Astrocyte of the cerebellum (primary cell): ENCODE measurements at regions not wholly inside any gene's neighbourhood (a gene's known extent, or its start where the extent isn't known, plus 50 kb on each side); places are given as distances from the start of the nearest gene placed in this dataset.

Source experiments
- DNase-seq: peaks from one replicate; pipeline ENCODE4 v3.0.0-alpha.2; 2011; ENCODE audit warnings: low read depth
- H3K4me3 ChIP-seq: 2 replicates; pipeline ENCODE4 v1.5.1; 2011; ENCODE audit warnings: mild to moderate bottlenecking, low read depth, low read length, moderate library complexity
- in situ Hi-C: cut with HindIII; loops from 2 replicates; pipeline ENCODE4 v1.10.0; 2017; ENCODE audit warnings: low sequenced_read_pairs
- TF ChIP-seq, protein P1 (sequence below): IDR thresholded peaks from 2 replicates; pipeline ENCODE4 v1.5.1; 2012; ENCODE audit warnings: low read length, low read depth, moderate library complexity, mild to moderate bottlenecking; ENCODE audit errors: missing control alignments

DNA sequence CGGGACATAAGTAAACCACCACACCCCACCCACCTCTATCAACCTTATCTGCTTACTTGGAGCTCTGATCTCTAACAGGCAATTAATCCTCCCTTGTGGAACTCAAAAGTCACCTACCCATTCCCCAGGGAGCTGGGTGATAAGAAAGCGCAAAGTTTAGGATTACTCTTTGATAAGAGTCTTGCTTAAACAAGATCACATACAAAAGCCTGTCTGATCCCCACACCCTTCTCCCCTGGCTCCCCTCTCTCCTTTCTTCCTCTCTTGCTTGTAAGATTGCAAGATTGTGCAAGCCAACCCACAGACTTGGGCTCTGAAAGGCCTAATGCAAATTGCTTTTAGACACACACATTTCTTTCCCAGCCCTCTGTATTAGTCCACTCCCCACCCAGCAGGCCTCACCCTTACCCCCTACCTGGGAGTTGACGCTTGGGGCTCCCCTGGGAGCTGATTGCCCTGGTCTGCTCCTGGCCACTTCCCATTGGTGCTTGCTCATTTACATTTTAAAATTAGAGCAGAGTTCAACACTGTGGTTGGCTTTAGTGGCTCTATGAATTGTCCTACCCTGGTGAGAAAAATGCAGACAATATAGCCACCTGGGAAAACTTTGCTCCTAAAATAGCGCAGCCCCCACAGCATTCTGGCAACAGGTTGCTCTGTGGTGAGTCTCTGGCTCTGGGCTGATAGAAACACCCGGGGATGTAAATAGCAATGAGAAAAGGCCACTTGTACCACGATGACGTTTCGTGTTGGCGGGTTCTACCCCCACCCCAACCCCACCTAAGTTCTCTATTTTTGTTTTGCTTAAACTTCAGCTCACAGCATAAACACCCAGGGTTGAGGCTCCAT lies 58.9 kb upstream of the EPCAM start:
- H3K4me3 ChIP-seq: no peak overlapping the region
- TF ChIP-seq, protein P1, sequence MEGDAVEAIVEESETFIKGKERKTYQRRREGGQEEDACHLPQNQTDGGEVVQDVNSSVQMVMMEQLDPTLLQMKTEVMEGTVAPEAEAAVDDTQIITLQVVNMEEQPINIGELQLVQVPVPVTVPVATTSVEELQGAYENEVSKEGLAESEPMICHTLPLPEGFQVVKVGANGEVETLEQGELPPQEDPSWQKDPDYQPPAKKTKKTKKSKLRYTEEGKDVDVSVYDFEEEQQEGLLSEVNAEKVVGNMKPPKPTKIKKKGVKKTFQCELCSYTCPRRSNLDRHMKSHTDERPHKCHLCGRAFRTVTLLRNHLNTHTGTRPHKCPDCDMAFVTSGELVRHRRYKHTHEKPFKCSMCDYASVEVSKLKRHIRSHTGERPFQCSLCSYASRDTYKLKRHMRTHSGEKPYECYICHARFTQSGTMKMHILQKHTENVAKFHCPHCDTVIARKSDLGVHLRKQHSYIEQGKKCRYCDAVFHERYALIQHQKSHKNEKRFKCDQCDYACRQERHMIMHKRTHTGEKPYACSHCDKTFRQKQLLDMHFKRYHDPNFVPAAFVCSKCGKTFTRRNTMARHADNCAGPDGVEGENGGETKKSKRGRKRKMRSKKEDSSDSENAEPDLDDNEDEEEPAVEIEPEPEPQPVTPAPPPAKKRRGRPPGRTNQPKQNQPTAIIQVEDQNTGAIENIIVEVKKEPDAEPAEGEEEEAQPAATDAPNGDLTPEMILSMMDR: no peak
- in situ Hi-C loops: no loop called here
- peak; percentile 77 for DNase-seq

DNA sequence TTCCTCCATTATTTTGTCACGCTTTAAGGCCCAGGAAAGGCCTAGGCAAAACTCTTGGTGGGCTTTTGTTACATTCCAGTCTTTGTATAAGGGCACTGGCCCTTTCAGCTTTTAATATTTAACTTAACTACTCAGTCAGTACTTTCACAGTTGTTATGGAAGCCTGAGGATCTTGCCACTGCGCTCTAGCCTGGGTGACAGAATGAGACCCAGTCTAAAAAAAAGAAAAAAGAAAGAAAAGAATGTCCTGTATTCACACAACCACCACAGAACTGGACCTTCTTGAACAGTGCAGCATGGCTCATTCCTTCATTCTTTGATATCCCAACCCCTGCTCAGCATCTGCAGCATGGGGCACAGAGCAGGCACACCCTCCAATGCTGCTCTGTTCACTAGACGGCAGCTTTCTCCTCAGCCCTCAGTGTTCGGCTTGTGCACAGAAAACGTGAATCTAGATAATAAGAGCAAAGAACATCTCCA lies 59.6 kb upstream of the EPCAM start:
- no peak for DNase-seq
- in situ Hi-C loops: no loop called here
- TF ChIP-seq, protein P1: no peak
- H3K4me3 ChIP-seq: no peak overlapping the region

DNA sequence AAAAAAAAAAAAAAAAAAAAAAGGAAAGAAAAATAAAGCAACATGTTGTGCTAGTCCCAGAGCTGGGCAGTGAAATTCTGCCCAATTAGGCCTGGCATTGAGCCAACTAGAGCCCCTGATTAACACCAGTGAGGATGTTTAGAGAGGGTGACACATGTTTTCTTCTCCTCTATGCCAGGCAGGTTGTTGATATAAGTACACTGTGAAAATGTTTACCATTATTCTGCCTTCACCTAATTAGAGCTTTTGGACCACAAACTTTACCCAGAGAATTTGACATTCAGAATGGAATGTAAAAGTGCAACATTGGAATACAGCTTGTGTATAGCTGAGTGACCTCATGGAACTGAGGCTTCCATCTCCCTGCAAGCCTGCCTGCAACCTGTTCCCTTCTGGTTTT lies 62.0 kb upstream of the EPCAM start:
- in situ Hi-C loops: no loop called here
- no peak overlapping the region for H3K4me3 ChIP-seq
- TF ChIP-seq, protein P1: no peak
- no peak for DNase-seq

DNA sequence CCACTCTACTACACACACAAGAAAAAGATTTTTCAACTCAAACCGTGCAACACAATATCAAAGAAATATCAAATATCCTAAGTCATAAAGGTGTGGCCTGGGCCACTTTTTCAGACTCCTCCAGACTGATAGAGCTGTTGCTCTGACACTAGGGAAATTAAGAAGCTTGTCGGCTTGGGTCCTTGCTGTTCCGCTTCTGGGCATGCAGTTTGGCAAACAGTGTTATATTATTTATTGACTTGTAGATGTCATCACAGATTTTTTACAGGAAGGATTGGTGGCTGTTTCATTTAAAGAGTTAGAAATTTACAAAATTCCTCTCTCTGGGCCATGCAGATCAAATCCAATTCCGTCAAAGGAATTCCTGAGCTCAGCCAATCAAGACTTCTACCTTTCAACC lies 64.5 kb upstream of the EPCAM start:
- TF ChIP-seq, protein P1: no peak
- no peak overlapping the region for H3K4me3 ChIP-seq
- in situ Hi-C loops: loop anchor here (5.0 kb wide), 1 partner anchor 33 kb away; no protein-coding TSS in a partner anchor
- no peak for DNase-seq

DNA sequence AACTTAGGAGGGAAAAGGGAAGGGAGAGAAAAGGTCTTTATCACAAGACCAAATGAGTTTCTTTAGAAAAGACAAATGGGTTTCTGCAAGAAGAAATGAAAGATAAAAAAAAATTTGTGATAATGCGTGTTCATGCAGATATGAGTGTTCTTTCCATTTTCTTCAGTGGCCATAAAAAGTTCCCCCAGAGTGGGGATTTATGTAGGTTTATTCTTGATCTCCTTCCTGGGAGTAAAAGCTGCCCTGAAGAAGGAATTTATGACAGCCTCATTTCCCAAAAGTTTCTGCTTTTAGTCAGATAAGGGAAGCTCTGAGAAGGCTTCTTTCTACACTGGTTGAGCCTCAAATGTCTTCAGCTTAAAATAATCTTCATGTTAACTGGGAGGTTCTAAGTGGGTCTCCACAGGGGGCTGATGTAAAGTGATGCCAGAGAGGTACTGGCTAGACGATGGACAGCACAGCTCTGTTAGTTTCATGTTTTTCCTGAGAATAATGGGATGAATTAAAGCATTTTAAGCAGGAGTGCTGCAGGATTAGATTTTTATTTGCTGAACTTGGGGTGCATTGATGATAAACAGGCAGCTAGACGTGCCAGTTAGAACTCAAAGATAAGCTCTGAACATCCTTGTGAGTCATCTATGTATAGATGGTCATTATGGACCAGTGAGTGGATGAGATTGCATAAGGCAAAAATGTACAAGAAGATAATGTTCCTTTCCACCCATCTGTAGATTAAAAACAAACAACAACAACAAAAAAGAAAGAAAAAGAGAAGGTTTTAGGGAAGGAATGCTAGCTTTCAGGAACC lies 65.6 kb upstream of the EPCAM start:
- no peak for DNase-seq
- no peak overlapping the region for H3K4me3 ChIP-seq
- TF ChIP-seq, protein P1: no peak
- in situ Hi-C loops: loop anchor here (5.0 kb wide), 1 partner anchor 34 kb away; no protein-coding TSS in a partner anchor

DNA sequence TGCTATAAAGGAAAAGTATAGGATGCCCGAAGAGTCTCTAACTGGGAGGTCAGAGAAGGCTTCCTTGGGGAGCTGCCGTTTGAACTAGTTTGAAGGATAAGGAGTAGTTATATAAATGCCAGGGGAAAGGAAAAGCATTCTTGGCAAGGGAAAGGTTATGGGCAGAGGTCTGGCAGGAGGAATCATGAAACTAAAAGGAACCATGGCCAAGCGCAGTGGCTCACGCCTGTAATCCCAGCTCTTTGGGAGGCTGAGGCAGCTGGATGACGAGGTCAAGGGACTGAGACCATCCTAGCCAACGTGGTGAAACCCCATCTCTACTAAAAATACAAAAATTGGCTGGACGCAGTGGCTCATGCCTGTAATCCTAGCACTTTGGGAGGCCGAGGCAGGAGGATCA lies 66.8 kb upstream of the EPCAM start:
- in situ Hi-C loops: loop anchor here (5.0 kb wide), 1 partner anchor 35 kb away; no protein-coding TSS in a partner anchor
- no peak overlapping the region for H3K4me3 ChIP-seq
- no peak for DNase-seq
- TF ChIP-seq, protein P1: no peak
